Heart right ventricle (tissue), 16 donors: ENCODE measurements at regions not wholly inside any gene's neighbourhood (a gene's known extent, or its start where the extent isn't known, plus 50 kb on each side); places are given as distances from the start of the nearest gene placed in this dataset.

Source experiments
- ATAC-seq, 8 donors: fragments of 200-7000 bp; cut with Tn5 transposase; one replicate each; pipeline ENCODE4 v1.9.1; 2020; ENCODE audit warnings: mild to moderate bottlenecking in 8 of 8, moderate library complexity in 8 of 8, moderate number of reproducible peaks in 1 of 8
- DNase-seq, 2 donors: peaks; one replicate each; pipeline ENCODE4 v3.0.0-alpha.2; 2020
- H3K27ac ChIP-seq, 10 donors: fragments of 200-600 bp; sonication (generic) in 2 of 10; one replicate each; pipeline versions ENCODE4 v1.5.0 to v1.8.0; 2020 to 2022; ENCODE audit warnings: mild to moderate bottlenecking in 3 of 10
- H3K27me3 ChIP-seq, 7 donors: fragments of 200-600 bp; one replicate each; pipeline ENCODE4 v1.8.0; 2021 to 2022; ENCODE audit warnings: mild to moderate bottlenecking in 2 of 7
- H3K36me3 ChIP-seq, 9 donors: fragments of 200-600 bp; sonication (generic) in 1 of 9; one replicate each; pipeline versions ENCODE4 v1.5.0 to v1.8.0; 2020 to 2022; ENCODE audit warnings: mild to moderate bottlenecking in 2 of 9
- H3K4me1 ChIP-seq, 9 donors: fragments of 200-600 bp; sonication (generic) in 1 of 9; one replicate each; pipeline versions ENCODE4 v1.5.0 to v1.8.0; 2020 to 2022; ENCODE audit warnings: mild to moderate bottlenecking in 4 of 9
- H3K4me3 ChIP-seq, 10 donors: fragments of 200-600 bp; sonication (generic) in 2 of 10; one replicate each; pipeline versions ENCODE4 v1.5.0 to v1.8.0; 2020 to 2022; ENCODE audit warnings: mild to moderate bottlenecking in 7 of 10, moderate library complexity in 2 of 10
- H3K9me3 ChIP-seq, 11 donors: fragments of 200-600 bp in 10 of 11; sonication (generic) in 2 of 11; one replicate each; pipeline versions ENCODE4 v1.5.0 to v1.8.0; 2013 to 2022; ENCODE audit warnings: mild to moderate bottlenecking in 2 of 11, control low read depth in 1 of 11, moderate library complexity in 1 of 11
- WGBS, 2 donors: extraction: QIAGEN DNeasy Blood & Tissue Kit; methylation state at CpG; one replicate each; pipeline ENCODE4 v1.1.7; 2013; ENCODE audit warnings: inconsistent platforms in 1 of 2; 5-methylcytosine and 5-hydroxymethylcytosine counted together
- intact Hi-C, 10 donors: fragments of 100-400 bp; cut with DNase I; formaldehyde crosslinking; loops; one replicate each; pipeline versions ENCODE4 v1.11.1 to v1.14.2; 2022
- TF ChIP-seq, protein P1 (sequence below), 9 donors: fragments of 200-600 bp; sonication (generic) in 2 of 9; IDR thresholded peaks; one replicate each; pipeline versions ENCODE4 v1.5.0 to v1.8.0; 2021 to 2022; ENCODE audit warnings: antibody characterized with exemption in 9 of 9, mild to moderate bottlenecking in 5 of 9, moderate library complexity in 1 of 9
- donor health status: Arrhythmogenic right ventricular cardiomyopathy.
- donor health status: ischemic (EF 13 %, LVEDD 7.1; RV severe dilation, severe dysfunction).
- donor health status: healthy with polysubstance abuse.
- donor health status: DM: no; HTN: yes; CAD: no.
- donor health status: DM: no; HTN: no; CAD: no.
- donor health status: ischemic (EF 25% LVEDD 6.9; RV normal size, moderate dysfunction).
- donor health status: ischemic (EF 25% LVEDD 5.7; RV mildly dilated, moderate dysfunction).
- donor health status: healthy.
- donor health status: DM: yes; HTN: yes; CAD: no.
- donor health status: Ischemic cardiomyopathy.
- donor health status: ischemic (EF 35%, LVEDD 5.7; RV mildly dilated, moderate dysfunction).
- donor health status: nonischemic (EF 11% LVEDD 7.7; RV severe dilation, severe dysfunction).
- donor health status: DM: yes; HTN: yes; CAD: no.
- donor health status: PGD.
- donor health status: ischemic (EF 29% LVEDD 5.4; RV normal size, mild dysfunction).
- donor health status: nonischemic (EF 23%, LVEDD 6.1; RV moderate dilation, normal function).

GRCh38 chr7:25408012-25408687 lies 179.9 kb upstream of the NPVF start:
- H3K27ac ChIP-seq = no peak overlapping the region
- TF ChIP-seq, protein P1, sequence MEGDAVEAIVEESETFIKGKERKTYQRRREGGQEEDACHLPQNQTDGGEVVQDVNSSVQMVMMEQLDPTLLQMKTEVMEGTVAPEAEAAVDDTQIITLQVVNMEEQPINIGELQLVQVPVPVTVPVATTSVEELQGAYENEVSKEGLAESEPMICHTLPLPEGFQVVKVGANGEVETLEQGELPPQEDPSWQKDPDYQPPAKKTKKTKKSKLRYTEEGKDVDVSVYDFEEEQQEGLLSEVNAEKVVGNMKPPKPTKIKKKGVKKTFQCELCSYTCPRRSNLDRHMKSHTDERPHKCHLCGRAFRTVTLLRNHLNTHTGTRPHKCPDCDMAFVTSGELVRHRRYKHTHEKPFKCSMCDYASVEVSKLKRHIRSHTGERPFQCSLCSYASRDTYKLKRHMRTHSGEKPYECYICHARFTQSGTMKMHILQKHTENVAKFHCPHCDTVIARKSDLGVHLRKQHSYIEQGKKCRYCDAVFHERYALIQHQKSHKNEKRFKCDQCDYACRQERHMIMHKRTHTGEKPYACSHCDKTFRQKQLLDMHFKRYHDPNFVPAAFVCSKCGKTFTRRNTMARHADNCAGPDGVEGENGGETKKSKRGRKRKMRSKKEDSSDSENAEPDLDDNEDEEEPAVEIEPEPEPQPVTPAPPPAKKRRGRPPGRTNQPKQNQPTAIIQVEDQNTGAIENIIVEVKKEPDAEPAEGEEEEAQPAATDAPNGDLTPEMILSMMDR (IDR thresholded peaks at IDR 0.05) = no peak
- no peak for ATAC-seq

GRCh38 chr7:25408876-25409275 lies 180.6 kb upstream of the NPVF start:
- no peaks in the 10 kb centered on the region for H3K27me3 ChIP-seq

More at GRCh38 chr7:25408012-25408687, 179.9 kb upstream of the NPVF start:
- intact Hi-C loops = no loop called here
- Histone ChIP-seq H3K4me1 (no peaks in the 10 kb centered on the region), H3K36me3 (no peaks in the 10 kb centered on the region), H3K27me3 (no peaks in the 10 kb centered on the region), H3K9me3 (no peaks in the 10 kb centered on the region), H3K4me3 (no peak overlapping the region)
- WGBS, 2 donors = 80 to 81% methylated on average over 9 of the region's 9 CpGs
- DNase-seq = no peak

DNA sequence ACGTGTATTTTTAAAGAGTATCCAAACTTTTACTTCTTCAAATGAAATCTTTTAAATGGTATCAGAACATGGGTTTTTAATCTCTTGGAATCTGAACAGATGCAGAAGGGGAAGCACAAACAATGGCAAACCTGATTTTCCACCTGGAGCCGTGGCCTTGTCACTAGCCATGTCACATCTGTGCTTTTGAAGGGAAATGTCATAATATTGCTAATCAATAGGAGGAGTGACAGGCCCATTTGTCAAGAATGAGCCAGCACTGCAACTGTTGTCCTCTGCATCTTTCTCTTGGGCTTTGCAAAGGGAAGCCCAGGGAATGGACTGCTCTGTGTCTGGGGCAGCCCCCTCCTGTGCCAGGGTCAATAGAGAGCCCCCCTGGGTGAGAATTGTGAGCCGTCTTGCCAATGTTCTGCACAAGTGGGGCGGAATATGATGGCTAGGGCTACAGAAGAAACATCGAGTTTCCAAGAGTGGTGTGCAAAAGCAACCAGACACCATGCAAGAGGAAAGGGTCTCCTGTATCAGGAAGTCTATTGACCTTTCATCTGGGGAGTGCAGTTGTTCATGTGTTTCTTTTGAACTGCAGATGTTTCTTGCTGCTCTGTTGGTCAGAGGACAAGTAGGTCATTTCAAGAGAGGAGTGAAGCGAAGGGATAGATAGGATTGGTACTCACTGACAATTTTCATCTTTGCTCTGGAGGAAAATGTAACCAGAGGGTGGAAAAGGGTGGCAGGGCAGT lies 181.8 kb upstream of the NPVF start:
- H3K36me3 ChIP-seq = no peaks in the 10 kb centered on the region
- 73 to 76% methylated on average over 6 of the region's 6 CpGs for WGBS, 2 donors
- no peaks in the 10 kb centered on the region for H3K27me3 ChIP-seq
- intact Hi-C loops = loop anchor here in 1 of 10 donors (5.0 kb wide), 1 partner anchor 1322 kb away; no protein-coding TSS in a partner anchor
- ATAC-seq (no peak), DNase-seq (no peak)
- H3K9me3 ChIP-seq = no peaks in the 10 kb centered on the region
- H3K27ac ChIP-seq = no peak overlapping the region
- no peaks in the 10 kb centered on the region for H3K4me1 ChIP-seq
- TF ChIP-seq, protein P1 (IDR thresholded peaks at IDR 0.05) = no peak
- H3K4me3 ChIP-seq = no peak overlapping the region

More at GRCh38 chr7:25408876-25409275, 180.6 kb upstream of the NPVF start:
- H3K36me3 ChIP-seq = no peaks in the 10 kb centered on the region
- no peak for ATAC-seq
- H3K27ac ChIP-seq = no peak overlapping the region
- DNase-seq = no peak
- H3K4me1 ChIP-seq = no peaks in the 10 kb centered on the region
- H3K9me3 ChIP-seq = no peaks in the 10 kb centered on the region
- no peak overlapping the region for H3K4me3 ChIP-seq
- TF ChIP-seq, protein P1 (IDR thresholded peaks at IDR 0.05) = no peak
- 77 to 78% methylated on average over 6 of the region's 6 CpGs for WGBS, 2 donors
- intact Hi-C loops = no loop called here

- ATAC-seq = no peak
- H3K4me1 ChIP-seq = no peaks in the 10 kb centered on the region
- H3K27ac ChIP-seq = no peak overlapping the region
- H3K4me3 ChIP-seq = no peak overlapping the region
- H3K9me3 ChIP-seq = no peaks in the 10 kb centered on the region
- no peak for DNase-seq
- H3K27me3 ChIP-seq = peaks cover 0 to 9% (median 0%) of the 10 kb centered on the region in 7 donors
- TF ChIP-seq, protein P1 (IDR thresholded peaks at IDR 0.05) = no peak
- intact Hi-C loops = no loop called here
- no peaks in the 10 kb centered on the region for H3K36me3 ChIP-seq
- WGBS, 2 donors = 67% methylated on average over 3 of the region's 3 CpGs
Observed at GRCh38 chr7:25420771-25421170, 192.5 kb upstream of the NPVF start.
